AG09309 (cell line): ENCODE measurements at regions not wholly inside any gene's neighbourhood (a gene's known extent, or its start where the extent isn't known, plus 50 kb on each side); places are given as distances from the start of the nearest gene placed in this dataset.

Experiments used
- DNase-seq: peaks from one replicate; pipeline ENCODE4 v3.0.0-alpha.2; 2010; ENCODE audit warnings: low read depth
- H3K4me3 ChIP-seq: 2 replicates; pipeline ENCODE4 v1.5.1; 2011; ENCODE audit warnings: mild to moderate bottlenecking, low read depth, low read length, moderate library complexity; ENCODE audit not compliant: control insufficient read depth
- CTCF ChIP-seq: IDR thresholded peaks from 2 replicates; pipeline ENCODE4 v1.5.1; 2011; ENCODE audit warnings: mild to moderate bottlenecking, low read depth, low read length, inconsistent platforms; ENCODE audit not compliant: insufficient read depth, control insufficient read depth; ENCODE audit errors: missing control alignments

- H3K4me3 ChIP-seq = no peak overlapping the region
- no peak for TF ChIP-seq CTCF
- no peak for DNase-seq
These were observed 78.5 kb upstream of the ZFP64 start for GRCh38 chr20:52270001-52270606.

- no peak for TF ChIP-seq CTCF
- DNase-seq = no peak
- H3K4me3 ChIP-seq = no peak overlapping the region
These were observed 77.7 kb upstream of the ZFP64 start for GRCh38 chr20:52269321-52269720.

GRCh38 chr20:52268184-52268749 is 76.7 kb upstream of the ZFP64 start:
- no peak for TF ChIP-seq CTCF
- DNase-seq = no peak
- no peak overlapping the region for H3K4me3 ChIP-seq

- H3K4me3 ChIP-seq = no peak overlapping the region
- DNase-seq = no peak
- TF ChIP-seq CTCF = no peak
These were observed 75.8 kb upstream of the ZFP64 start for GRCh38 chr20:52267418-52267817.

GRCh38 chr20:52263757-52264156 is 72.2 kb upstream of the ZFP64 start:
- H3K4me3 ChIP-seq = no peak overlapping the region
- no peak for TF ChIP-seq CTCF
- DNase-seq = no peak

GRCh38 chr20:52261792-52262191 is 70.2 kb upstream of the ZFP64 start:
- H3K4me3 ChIP-seq = no peak overlapping the region
- TF ChIP-seq CTCF = no peak
- no peak for DNase-seq
